H1 (cell line): ENCODE measurements at regions not wholly inside any gene's neighbourhood (a gene's known extent, or its start where the extent isn't known, plus 50 kb on each side); places are given as distances from the start of the nearest gene placed in this dataset.

Experiments used
- BRCA1 ChIP-seq: IDR thresholded peaks from 2 replicates; pipeline ENCODE4 v1.6.1; 2012; ENCODE audit warnings: low read depth, low read length, improper control_type of control experiment
- EGR1 ChIP-seq: IDR thresholded peaks from 2 replicates; pipeline ENCODE4 v1.6.1; 2011; ENCODE audit warnings: low read depth, low read length, borderline replicate concordance
- NANOG ChIP-seq: IDR thresholded peaks from 2 replicates; pipeline ENCODE4 v1.6.1; 2011; ENCODE audit warnings: low read length, low read depth, mild to moderate bottlenecking, inconsistent platforms; ENCODE audit not compliant: insufficient read depth, poor library complexity, severe bottlenecking
- NRF1 ChIP-seq: IDR thresholded peaks from 2 replicates; pipeline ENCODE4 v1.6.1; 2011; ENCODE audit warnings: mild to moderate bottlenecking, low read depth, low read length, improper control_type of control experiment
- RNF2 ChIP-seq: fragments of 200-900, 300-1000 bp; sonication (generic); IDR thresholded peaks from 2 replicates; pipeline ENCODE4 v1.7.1; 2016; ENCODE audit warnings: borderline replicate concordance, low read depth, mild to moderate bottlenecking, antibody characterized with exemption, low read length; ENCODE audit not compliant: poor library complexity, severe bottlenecking; ENCODE audit errors: missing control alignments
- TBP ChIP-seq: IDR thresholded peaks from 2 replicates; pipeline ENCODE4 v1.6.1; 2011; ENCODE audit warnings: low read depth, low read length, improper control_type of control experiment
- TEAD4 ChIP-seq: IDR thresholded peaks from 2 replicates; pipeline ENCODE4 v1.6.1; 2012; ENCODE audit warnings: low read depth, low read length, inconsistent platforms, mixed read lengths
- YY1 ChIP-seq: IDR thresholded peaks from 2 replicates; pipeline ENCODE4 v1.6.1; 2011; ENCODE audit warnings: low read depth, mild to moderate bottlenecking, low read length

GRCh38 chr2:129914538-129915302 lies 64.7 kb upstream of the RAB6C start (continued):
- TF ChIP-seq TEAD4 (no peak), RNF2 (no peak), YY1 (no peak), TBP (no peak), NANOG (no peak), NRF1 (no peak), EGR1 (no peak), BRCA1 (no peak)
